Pulmonary artery endothelial cell (primary cell): ENCODE measurements at regions not wholly inside any gene's neighbourhood (a gene's known extent, or its start where the extent isn't known, plus 50 kb on each side); places are given as distances from the start of the nearest gene placed in this dataset.

Experiments
- DNase-seq: peaks from one replicate; pipeline ENCODE4 v3.0.0-alpha.2; 2011; ENCODE audit warnings: low read depth, low spot score

DNA sequence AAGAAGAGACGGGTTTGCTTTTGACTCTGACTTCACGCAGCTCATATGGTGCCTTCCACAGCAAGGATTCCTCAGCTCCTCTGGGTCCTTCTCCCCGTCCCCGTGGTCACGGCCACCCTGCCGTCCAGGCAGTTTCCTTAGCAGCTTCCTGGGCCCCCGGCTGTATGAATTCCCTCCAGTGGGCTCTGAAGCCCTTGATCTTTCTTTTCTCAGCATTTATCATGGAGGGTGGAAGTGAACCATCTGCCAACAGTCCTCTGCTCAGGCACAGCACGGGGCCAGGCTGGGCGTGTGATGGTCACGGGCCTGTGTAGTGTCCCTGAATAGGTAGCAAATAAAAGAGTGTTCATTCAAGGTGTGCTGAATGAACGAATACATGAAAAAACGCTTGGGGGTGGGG is 782.4 kb downstream of the BRD1 start:
- no peak for DNase-seq

DNA sequence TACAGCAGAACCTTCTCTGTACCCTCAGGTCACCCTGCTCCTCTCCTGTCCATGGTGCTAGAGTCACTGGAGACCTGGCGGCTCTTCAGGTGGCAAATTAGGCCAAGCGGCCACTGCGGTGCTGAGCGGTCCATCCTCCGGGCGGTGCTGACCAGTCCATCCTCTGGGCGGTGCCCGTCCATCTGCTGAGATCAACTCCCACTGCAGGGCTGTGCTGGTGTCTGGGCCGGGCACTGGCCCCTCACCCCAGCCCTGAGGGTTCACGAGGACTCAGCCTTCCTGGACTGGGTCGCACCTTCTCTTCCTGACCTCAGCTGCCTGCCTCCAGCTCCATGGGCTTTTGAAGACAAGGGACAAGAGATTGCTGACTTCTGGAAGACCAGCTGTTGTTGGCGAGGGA is 782.9 kb downstream of the BRD1 start:
- DNase-seq, result no peak

DNA sequence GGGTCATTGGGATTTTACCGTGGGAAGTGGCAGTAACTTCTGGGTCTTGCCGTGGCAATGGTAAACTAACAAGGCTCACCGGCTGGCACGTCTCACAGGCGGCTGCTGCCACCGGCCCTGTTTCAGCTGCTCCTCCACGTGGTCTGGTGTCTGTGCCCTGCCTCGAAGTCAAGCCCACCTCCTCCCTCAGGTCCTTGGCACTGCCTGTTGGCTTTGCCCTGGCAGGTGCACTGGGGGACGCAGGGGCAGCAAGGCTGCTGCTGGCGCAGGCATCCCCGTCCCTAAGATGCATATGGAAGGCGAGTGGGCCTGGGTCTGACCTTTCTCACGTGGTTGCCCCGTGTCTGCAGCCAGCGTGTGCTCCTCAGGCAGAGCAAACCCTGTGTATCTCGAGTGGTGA is 783.6 kb downstream of the BRD1 start:
- DNase-seq, result no peak

DNA sequence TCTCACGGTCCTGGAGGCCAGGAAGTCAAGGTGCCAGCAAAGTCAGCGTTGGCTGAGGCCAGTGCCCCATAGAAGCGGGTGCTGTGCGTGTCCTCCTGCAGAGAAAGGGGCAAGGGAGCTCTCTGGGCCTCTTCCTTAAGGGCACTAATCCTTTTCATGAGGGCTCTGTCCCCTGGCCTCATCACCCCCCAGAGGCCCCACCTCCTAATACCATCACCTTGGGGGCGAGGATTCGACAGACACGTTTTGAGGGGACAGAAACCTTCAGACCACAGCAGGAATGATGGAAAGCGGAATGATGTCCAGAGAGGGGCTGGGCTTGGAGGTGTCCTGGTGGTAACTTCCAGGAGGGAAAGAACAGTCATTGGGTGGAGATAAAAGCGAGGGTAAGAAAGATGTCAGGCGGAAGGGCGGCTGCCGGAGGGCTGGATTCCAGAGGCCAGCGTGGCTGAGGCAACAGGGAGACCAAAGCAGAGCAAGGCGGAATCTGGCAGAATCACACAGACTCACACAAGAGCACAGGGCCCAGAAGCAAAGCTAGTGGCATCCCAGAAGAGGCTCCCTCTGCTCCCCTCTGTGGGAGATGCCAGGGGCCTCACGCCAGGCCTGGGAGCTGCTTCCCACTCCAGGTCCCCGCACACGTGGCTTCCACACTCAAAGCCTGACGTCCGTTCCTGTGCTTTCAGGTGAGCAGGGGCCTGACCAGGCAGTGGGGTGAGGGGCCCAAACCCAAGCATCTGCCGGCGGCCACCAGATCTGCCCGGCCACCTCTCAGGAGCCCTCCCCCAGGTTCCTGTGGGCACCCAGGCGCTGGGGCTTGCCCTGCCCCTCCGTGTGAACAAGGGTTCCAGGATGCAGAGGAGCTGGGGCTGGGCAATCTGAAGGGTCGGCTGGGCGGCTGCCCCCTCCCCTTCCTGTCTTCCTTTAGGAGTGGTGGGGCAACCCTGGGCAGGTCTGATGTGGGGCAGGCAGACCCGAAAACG is 784.5 kb downstream of the BRD1 start:
- no peak for DNase-seq

DNA sequence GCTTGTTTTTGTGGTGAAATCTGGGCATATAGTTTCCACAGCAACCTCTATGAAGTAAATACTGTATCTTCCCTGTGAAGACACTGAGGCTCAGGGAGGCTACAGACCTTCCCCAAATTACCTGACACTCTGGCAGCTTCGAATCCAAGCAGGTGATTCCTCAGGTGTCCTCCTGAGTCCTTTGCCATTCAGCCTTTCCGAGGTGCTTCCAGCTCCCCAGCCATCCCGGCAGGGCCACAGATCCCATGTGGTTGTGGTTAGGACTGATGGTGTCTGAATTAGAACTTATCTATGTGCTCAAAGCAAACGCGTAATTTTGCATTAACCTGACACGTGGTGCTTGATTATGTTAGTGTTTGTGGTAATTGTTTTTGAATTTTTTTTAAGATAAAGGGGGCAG is 785.6 kb downstream of the BRD1 start:
- DNase-seq, result no peak

DNA sequence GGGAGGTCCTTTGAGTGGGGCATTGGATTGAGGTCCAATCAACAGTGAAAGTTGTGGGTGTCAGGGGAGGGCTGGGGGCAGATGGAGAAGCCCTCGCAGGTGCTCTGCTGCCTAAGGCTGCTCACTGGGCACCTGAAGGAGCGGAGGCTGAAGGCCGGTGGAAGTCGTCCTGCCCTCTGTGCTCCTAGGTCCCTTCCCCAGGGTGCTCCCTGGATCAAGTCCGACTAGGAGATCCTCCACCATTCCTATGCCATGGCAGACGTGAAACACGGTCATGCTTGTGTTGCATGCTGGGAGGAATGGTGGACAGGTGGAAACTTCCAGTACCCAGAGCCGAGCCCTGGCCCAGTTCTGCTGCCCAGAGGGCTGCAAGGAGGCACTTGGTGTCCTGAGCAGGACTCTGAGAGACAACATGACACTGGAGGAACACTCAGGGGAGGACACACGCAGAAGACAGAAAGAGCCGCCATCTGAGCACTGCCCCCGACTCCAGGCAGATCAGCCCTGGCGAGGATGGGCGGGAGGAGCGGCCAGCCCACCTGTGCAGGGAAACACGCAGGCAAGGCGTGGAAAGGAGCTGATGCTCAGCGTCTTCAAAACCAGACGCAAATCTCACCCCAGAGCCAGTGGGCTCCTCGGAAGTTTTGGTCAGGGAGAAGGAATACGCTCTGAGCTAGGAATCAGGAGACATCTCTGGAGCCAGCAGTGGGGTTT is 786.8 kb downstream of the BRD1 start:
- DNase-seq, result no peak

DNA sequence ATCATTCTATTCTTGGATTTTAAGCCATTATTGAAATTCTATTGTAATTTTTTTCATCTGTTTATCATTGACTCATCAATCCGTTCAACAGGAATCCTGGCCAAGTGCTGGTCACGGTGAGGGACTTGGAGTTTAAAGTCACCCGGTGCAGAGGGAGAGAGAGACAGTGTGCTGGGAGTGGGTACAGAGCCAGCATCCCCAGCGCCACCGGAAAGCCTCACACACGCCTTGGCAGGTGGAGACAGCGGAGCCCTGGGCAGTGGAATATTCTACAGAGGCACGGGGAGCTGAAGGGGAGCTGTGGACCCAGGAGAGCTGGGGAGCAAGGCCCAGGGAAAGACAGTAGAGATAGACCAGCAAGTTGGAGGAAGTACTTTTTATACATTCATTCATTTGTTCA is 787.6 kb downstream of the BRD1 start:
- DNase-seq, result no peak

DNA sequence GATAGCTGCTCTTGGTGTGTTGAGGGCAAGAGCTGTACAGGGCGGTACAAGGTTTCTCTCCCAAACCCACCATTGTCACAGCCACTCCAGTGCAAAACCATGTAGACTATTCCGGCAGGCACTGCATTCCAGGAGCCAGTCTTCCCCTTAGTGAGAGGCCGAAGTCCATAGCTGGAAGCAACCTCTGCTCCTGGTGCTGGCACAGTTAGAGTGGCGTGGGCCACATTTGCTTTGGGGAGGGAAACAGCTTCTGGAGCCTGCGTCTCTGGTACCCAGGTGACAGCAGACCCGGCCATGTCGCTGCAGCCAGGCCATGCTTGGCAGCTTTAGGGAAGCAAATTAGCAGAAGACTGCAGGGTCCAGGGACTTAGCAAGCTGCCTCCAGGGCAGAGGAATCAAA is 788.0 kb downstream of the BRD1 start:
- no peak for DNase-seq

DNA sequence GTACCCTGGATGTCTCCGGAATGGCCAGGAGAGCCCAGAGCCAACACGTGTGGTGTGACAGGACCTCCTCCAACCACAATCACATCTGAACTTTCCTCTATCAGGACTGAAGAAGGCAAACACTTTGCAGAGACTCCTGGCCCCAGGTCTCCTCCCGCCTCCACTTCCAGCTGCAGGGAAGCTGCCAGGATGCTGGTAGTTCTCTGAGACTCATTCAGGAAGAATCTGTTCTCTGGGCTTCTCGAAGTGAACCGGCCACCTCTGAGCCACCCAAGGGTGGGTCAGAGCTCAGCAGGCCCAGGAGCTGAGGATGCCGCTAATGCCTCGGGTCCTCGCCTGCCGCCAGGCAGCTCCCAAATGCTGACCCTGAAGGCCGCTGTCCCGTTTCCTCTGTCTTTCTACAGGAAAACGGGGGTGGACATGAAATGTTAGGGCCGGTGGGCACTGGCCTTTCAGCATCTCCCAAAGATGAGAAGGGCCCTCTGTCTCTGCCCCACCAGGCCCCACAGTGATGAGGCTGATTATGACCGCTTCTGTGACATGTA is 789.9 kb downstream of the BRD1 start:
- DNase-seq, result no peak

DNA sequence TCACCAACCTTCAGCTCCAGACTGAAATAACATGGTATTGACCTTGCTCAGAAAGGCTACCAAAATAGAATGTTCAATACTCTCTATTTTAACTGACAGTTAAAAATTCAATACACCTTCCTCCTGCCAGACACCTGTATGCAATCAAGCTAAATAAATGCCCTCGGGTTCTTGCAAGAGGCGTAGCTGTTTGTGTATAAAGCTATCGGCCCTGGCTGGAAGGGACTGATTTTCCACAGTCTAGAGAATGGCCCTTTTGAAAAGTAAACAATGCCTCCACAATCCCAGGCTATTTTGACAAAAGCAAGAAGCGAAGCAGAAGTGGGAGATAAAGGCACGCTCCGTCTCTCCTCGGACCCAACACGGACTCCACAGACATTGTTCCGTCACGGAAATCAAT is 791.2 kb downstream of the BRD1 start:
- DNase-seq, result no peak

DNA sequence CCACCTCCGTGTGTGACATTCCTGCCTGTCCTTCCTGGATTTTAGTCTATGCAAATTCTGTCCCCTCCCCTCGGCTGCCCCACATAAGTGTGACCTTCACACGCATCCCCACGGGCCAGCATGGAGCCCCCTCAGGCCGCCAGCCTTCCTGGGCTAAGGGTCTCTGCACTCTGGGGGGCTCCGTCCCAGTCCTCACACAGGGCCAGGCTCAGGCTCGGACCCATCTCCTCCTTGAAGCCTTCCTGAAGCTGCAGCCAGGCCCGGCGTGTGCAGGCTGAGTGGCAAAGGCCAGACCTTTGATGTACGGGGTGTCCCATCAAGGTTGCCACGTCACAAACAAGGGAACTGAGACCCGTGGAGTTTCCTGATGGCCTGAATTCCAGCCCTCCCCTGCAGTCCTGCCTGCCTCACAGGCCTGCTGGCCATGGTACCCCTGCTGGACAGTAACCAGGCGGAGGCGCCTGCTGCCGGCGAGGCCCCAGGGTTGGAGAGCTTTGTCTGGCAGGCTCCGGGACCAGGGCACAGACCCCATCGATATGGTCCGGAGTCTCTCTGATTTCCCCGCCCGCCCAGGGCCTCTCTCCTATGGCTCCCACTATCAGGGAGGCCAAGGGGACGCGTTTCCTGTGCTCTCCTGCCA is 791.7 kb downstream of the BRD1 start:
- no peak for DNase-seq

DNA sequence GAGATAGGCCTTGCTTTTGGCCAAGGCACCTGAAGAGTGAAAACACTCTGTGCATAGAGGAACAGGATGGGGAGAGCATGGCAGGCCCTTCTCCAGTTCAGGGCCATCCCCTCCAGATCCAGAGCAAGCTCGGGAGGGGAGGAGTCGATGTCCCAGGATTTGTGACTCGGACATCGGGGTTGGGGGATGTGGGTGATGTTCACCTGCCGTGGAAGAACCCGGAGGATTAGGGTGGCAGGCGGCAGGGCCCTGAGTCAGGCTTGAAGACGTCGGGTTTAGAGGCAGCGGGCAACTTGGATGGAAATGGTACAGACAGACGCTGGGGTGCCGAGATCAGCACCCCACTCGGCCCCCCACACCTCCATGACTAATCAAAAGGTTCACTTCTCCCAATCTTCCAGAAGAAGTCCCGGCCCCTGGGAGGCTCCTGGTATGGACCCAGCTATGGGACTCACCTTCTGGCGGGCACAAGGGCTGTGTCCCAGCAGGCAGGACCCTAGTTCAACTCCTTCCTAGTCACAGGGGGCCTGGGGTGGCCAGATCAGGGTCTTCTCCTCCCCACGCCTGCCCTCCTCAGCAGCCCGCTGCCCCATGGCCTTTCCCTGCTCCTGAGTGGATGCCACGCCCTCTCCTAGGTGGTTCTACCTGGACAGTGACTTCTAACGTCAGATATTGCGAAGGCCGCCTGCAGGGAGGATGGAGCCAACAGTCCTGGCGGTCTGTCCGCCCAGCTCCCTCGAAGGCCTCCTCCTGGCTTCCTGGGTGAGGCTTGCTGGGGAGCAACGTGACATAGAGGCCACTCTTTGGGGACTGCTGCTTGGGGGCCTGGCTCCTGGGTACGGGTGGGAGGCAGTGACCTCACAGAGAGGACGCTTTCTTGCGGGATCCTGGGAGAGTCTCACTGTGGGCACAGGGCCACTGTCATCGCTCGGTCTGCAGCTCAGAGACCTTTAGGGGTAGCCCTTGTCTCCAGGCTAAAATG is 792.5 kb downstream of the BRD1 start:
- no peak for DNase-seq

DNA sequence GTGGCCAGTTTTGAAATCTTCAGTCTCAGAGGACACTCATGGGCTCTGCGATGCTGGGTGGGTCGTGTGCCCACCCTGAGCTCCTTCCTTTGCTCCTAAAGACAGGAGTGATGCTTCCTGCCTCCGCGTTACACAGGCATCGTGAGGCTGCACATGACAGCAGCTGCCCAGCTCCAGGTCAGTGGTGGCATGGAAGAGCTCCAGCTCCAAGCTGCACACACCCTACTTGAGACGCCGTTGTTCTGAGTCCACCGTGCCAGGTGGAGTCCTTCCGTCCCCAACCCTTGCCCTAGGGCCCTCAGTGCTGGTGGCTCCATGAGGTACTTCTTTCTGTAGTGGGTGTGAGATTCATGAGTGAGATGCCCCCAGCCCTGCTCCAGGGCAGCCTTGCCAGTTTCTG is 794.1 kb downstream of the BRD1 start:
- no peak for DNase-seq

DNA sequence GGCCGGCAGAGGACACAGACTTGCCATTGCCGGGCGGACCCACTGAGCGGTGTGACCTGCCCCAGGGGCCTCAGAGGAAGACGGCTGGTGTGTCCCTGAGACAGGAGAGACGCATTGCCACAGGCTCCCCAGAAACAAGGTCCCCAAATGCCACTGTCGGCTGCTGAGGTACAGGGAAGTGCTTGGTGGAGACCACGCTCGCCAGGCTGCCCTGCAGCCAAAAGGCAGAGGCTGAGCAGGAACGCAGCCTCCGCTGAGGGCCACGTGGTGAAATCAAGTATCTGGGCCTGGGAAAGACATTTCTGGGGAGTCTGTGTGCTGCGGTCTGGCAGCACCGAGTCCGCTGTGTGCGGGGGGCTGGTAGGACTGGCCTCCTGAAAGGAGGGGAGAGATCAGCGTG is 794.9 kb downstream of the BRD1 start:
- DNase-seq, result no peak

DNA sequence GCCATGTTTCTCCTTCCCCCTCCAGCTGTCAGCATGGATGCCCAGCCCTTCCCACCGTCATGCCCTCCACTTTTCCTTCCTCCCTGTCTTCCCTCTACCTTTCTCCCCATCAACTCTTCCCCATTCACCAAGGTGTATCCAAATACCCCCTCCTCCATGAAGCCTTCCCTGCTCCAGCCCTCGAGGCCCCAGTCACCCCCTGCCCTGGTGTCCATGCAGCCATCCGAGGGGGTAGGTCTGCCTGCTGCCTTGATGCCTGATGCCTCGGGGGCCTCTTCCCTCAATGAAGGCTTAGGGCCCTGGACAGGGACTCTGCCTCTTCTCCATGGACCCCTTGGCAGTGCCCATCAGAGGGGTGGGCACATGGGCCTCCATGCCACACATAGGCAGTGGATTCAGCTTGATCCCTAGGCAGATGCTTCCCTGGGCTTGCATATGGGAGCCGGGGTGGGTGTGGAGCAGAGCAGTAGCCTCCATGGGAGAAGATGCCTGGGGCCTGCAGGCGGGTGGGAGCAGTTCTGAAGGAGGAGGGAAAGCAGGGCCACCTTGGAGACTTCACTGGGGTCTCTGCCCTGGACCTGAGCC is 795.8 kb downstream of the BRD1 start:
- DNase-seq, result no peak

DNA sequence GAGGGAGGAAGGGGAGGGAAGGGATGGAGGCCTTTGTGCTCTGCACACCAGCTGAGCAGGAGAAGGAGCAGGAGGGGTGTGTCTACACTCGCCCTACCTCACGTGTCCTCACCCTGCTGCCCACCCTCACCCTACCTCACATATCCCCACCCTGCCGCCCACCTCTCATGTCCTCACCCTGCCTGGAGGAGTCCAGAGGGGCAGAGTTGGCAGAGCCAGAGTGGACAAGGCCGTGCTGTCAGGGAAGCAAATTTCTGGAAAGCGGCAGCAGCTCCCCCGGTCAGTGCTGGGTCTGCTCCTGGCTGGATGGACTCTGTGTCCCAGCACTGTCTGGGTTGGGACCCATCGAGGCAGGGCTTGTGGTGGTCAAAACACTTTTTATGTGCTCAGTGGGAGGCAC is 799.6 kb downstream of the BRD1 start:
- no peak for DNase-seq

DNA sequence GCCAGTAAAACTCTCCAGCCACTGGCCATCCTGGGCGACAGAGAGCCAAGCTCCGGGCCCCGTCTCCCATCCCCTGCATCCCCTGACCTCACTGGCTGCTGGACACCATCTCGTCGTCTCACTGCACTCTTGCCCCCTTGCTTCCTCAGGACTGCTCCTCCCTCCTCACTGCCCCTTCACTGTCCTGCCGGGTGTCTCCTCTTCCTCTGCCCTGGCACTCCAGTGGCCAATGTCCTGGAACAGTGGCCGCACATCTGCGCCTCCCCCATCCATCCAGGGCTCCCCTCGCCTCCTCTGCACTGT is 800.4 kb downstream of the BRD1 start:
- no peak for DNase-seq

DNA sequence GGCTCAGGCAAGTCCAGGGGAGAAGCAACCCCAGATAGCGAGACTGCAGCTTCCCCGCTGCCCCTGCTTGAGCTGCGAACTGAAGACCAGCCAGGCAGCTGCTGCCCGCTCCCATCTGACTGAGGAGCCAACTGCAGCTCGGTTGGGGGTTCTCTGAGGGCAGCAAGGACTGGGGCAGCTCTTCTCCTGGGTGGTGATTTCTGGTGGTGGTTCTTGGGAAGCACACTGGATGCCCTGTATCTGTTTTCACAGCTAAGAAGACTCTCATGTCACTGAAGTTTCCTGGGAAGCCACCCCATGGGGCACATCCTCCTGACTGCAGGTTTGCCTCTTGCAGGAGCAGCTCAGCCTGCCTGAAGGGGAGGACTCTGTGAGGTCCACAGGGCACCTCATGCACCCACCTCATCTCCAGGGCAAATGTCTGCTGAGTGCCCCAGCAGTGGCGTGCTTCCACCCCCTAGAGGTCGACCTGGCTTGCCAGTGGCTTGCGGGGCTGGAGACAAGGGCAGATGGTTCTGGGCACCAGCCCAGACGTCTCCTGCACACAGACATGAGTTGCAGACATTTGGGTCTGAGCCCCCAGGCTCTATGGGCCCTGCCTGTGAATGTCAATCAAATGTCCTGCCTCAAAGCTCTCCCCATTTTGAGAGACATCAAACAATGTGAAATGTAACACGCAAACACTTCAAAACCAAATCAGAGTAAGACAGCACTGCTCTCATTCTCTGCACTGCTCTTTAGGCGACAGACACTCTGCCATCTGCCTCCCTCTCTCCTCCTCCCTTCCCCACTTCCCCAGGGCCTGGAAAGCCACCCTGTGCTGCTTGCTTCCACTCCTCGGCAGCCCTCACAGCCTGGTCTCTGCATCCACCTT is 800.9 kb downstream of the BRD1 start:
- DNase-seq, result no peak

DNA sequence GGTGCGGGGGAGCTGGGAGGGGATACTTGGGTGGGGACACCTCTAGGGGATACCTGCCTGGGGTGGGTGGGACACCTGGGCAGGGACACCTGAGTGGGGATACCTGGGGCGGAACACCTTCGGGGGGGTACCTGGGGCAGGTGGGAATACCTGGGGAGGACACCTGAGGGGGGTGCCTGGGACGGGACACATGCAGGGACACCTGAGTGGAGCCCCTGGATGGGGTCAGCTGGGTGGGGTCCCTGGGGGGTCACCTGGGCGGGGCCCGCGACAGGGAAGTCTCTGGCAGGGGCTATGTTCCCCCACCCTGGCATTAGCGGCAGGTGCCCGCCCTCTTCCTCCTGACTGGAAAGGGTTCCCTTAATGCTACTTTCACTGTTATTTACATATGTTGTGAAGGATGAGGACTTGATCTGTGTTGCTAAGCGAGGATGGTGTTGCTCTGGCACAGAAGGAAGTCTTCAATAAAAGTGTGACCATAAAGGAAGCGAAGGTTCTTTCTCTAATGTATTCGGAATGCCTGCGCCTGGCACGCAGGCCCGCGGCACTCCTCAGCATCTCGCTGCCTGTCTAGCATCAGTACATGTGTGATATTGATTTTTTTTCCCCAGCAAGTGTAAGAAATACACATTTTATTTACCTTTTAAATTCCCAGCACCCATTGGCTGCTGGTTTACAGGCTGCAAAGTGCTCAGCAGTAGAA is 801.7 kb downstream of the BRD1 start:
- DNase-seq, result no peak
